GM23248 (cell line): ENCODE measurements at regions not wholly inside any gene's neighbourhood (a gene's known extent, or its start where the extent isn't known, plus 50 kb on each side); places are given as distances from the start of the nearest gene placed in this dataset.

Experiments used
- DNase-seq: peaks from one replicate; pipeline ENCODE4 v3.0.0-alpha.2; 2015
- H2AFZ ChIP-seq: fragments of 200-600 bp; sonication (generic); 2 replicates; pipeline ENCODE4 v1.6.1; 2016; ENCODE audit warnings: antibody characterized with exemption
- H3F3A ChIP-seq: fragments of 200-600 bp; sonication (generic); 2 replicates; pipeline ENCODE4 v1.6.1; 2016; ENCODE audit warnings: mild to moderate bottlenecking, antibody characterized with exemption, mixed run types; ENCODE audit not compliant: insufficient read depth
- H3K27ac ChIP-seq: fragments of 200-600 bp; sonication (generic); 2 replicates; pipeline ENCODE4 v1.5.1; 2016; ENCODE audit warnings: mild to moderate bottlenecking
- H3K27me3 ChIP-seq: fragments of 200-600 bp; sonication (generic); replicated peaks from 2 replicates; pipeline ENCODE4 v1.6.1; 2016; ENCODE audit warnings: mild to moderate bottlenecking; ENCODE audit not compliant: insufficient read depth
- H3K36me3 ChIP-seq: fragments of 200-600 bp; sonication (generic); 2 replicates; pipeline ENCODE4 v1.6.1; 2016; ENCODE audit warnings: low read depth, mild to moderate bottlenecking
- H3K4me1 ChIP-seq: fragments of 200-600 bp; sonication (generic); 2 replicates; pipeline ENCODE4 v1.6.1; 2016; ENCODE audit warnings: mild to moderate bottlenecking; ENCODE audit not compliant: insufficient read depth
- H3K4me2 ChIP-seq: fragments of 200-600 bp; sonication (generic); one replicate; pipeline ENCODE4 v1.6.1; 2016; ENCODE audit warnings: mild to moderate bottlenecking; ENCODE audit not compliant: unreplicated experiment
- H3K4me3 ChIP-seq: fragments of 200-600 bp; sonication (generic); 2 replicates; pipeline ENCODE4 v1.5.1; 2016; ENCODE audit warnings: mild to moderate bottlenecking
- H3K79me2 ChIP-seq: fragments of 200-600 bp; sonication (generic); 2 replicates; pipeline ENCODE4 v1.6.1; 2016; ENCODE audit warnings: mild to moderate bottlenecking; ENCODE audit not compliant: insufficient read depth
- H3K9ac ChIP-seq: fragments of 200-600 bp; sonication (generic); 2 replicates; pipeline ENCODE4 v1.6.1; 2016; ENCODE audit warnings: mild to moderate bottlenecking
- H3K9me2 ChIP-seq: fragments of 200-600 bp; sonication (generic); 2 replicates; pipeline ENCODE4 v1.6.1; 2016; ENCODE audit warnings: mixed run types, mild to moderate bottlenecking, moderate library complexity; ENCODE audit not compliant: insufficient read depth
- H3K9me3 ChIP-seq: fragments of 200-600 bp; sonication (generic); one replicate; pipeline ENCODE4 v1.6.1; 2017; ENCODE audit warnings: low read depth
- H4K20me1 ChIP-seq: fragments of 200-600 bp; sonication (generic); 2 replicates; pipeline ENCODE4 v1.6.0; 2016; ENCODE audit not compliant: insufficient read depth
- EZH2 ChIP-seq: fragments of 200-600 bp; sonication (generic); IDR thresholded peaks from 2 replicates; pipeline ENCODE4 v1.6.1; 2018; ENCODE audit warnings: antibody characterized with exemption, mild to moderate bottlenecking; ENCODE audit not compliant: insufficient read depth, poor library complexity, severe bottlenecking
- EZH2phosphoT487 ChIP-seq: fragments of 200-600 bp; sonication (generic); IDR thresholded peaks from 2 replicates; pipeline ENCODE4 v1.6.1; 2018; ENCODE audit warnings: antibody characterized with exemption, moderate library complexity, mild to moderate bottlenecking, low read depth; ENCODE audit not compliant: insufficient read depth
- WGBS, 2 experiments: methylation state at CpG; one replicate each; pipeline ENCODE4 v1.1.6; 2015 to 2017; ENCODE audit warnings: low lambda C conversion rate in 2 of 2, low coverage in 1 of 2; ENCODE audit errors: missing lambda C conversion rate in 2 of 2; 5-methylcytosine and 5-hydroxymethylcytosine counted together
- in situ Hi-C: fragments of 300-500 bp; cut with MboI; formaldehyde crosslinking; loops from 2 replicates; pipeline ENCODE4 v1.15.0; 2020

GRCh38 chr6:27767851-27768250 lies 144.3 kb downstream of the OR2B2 start:
- in situ Hi-C loops = no loop called here
- TF ChIP-seq EZH2phosphoT487 = no peak
- TF ChIP-seq EZH2 = no peak
- Histone ChIP-seq H3K36me3 (no peaks in the 10 kb centered on the region), H3K27me3 (no peaks in the 10 kb centered on the region; the same call in none of the 2 replicates), H3K27ac (no peak overlapping the region), H3K79me2 (no peaks in the 10 kb centered on the region), H3K9me2 (no peaks in the 10 kb centered on the region), H3K4me3 (no peak overlapping the region), H3K4me2 (no peak overlapping the region), H4K20me1 (no peaks in the 10 kb centered on the region), H3K9ac (no peak overlapping the region), H3K4me1 (no peaks in the 10 kb centered on the region), H3F3A (no peaks in the 10 kb centered on the region), H3K9me3 (no peaks in the 10 kb centered on the region), H2AFZ (no peak overlapping the region)
- DNase-seq = no peak
- WGBS, 2 experiments = 57 to 67% methylated on average over 1 of the region's 1 CpG

DNA sequence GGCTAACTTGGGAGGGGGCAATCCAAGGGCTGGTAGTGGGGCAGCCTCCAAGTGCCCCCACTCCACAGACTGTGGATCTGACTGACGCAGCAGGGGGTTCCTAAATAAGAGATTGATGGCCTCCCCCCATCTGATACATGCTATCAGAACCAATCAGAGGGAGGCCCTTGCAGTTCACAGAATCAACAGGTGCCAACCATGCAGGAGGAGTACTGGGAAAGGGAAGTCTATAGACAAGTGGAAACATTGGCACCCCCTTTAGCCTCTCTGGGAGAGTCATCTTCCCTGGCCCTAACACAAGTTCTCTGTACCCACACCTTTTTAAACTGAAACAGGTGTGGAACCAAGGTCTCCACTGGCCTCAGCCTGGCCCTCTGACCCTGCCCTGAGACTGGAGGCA lies 145.8 kb downstream of the OR2B2 start:
- H3K4me1 ChIP-seq = no peaks in the 10 kb centered on the region
- H3K9ac ChIP-seq = no peak overlapping the region
- TF ChIP-seq EZH2phosphoT487 (no peak), EZH2 (no peak)

DNA sequence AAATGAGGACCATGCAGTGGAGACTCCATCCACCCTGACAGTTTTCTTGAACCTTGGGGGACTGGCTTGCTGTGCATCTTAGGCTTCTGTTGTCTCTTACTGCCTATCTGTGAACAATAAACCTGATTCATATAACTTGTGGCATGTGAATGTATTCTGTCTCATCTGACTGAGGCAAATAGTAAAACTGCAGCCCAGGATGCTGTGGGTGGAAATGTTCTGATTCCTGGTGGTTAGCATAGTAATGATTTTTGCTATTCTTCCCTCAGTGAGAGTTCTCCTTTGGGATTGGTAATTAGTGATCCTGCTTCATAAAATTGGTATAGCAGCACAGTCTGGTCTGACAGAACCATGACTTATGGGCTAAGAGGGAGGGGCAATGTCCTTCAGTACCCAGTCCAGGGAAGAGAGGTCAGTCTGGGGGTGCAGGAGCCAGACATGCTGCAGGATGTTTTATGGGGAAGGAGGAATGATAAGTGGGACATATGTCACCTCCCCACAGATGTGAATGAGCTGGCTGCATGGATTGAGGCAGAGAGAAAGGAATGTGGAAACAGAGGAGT lies 147.1 kb downstream of the OR2B2 start:
- Histone ChIP-seq H4K20me1 (no peaks in the 10 kb centered on the region), H3K4me2 (no peak overlapping the region), H3K9me2 (no peaks in the 10 kb centered on the region), H2AFZ (no peak overlapping the region), H3K9me3 (no peaks in the 10 kb centered on the region), H3K27me3 (no peaks in the 10 kb centered on the region; the same call in 1 of the 2 replicates), H3K27ac (no peak overlapping the region), H3K36me3 (no peaks in the 10 kb centered on the region), H3F3A (no peaks in the 10 kb centered on the region), H3K9ac (no peak overlapping the region), H3K4me3 (no peak overlapping the region), H3K4me1 (no peaks in the 10 kb centered on the region), H3K79me2 (no peaks in the 10 kb centered on the region)
- TF ChIP-seq EZH2 = no peak
- no peak for TF ChIP-seq EZH2phosphoT487
- no peak for DNase-seq
- in situ Hi-C loops = no loop called here

More for the DNA sequence above, 145.8 kb downstream of the OR2B2 start:
- no peak overlapping the region for H3K4me2 ChIP-seq
- 40 to 60% methylated on average over 1 of the region's 1 CpG for WGBS, 2 experiments
- no peaks in the 10 kb centered on the region; the same call in none of the 2 replicates for H3K27me3 ChIP-seq
- H3K79me2 ChIP-seq = no peaks in the 10 kb centered on the region
- H3K36me3 ChIP-seq = no peaks in the 10 kb centered on the region
- no peak overlapping the region for H3K27ac ChIP-seq
- H3K4me3 ChIP-seq = no peak overlapping the region
- no peaks in the 10 kb centered on the region for H3K9me3 ChIP-seq
- no peaks in the 10 kb centered on the region for H4K20me1 ChIP-seq
- DNase-seq = no peak
- H3F3A ChIP-seq = no peaks in the 10 kb centered on the region
- in situ Hi-C loops = no loop called here
- H2AFZ ChIP-seq = no peak overlapping the region
- H3K9me2 ChIP-seq = no peaks in the 10 kb centered on the region

- no peak overlapping the region for H3K4me3 ChIP-seq
- no peak overlapping the region for H3K4me2 ChIP-seq
- no peaks in the 10 kb centered on the region for H3K9me3 ChIP-seq
- no peak overlapping the region for H3K27ac ChIP-seq
- H3K79me2 ChIP-seq = no peaks in the 10 kb centered on the region
- H2AFZ ChIP-seq = no peak overlapping the region
- no peaks in the 10 kb centered on the region; the same call in 1 of the 2 replicates for H3K27me3 ChIP-seq
- H3F3A ChIP-seq = no peaks in the 10 kb centered on the region
- H3K9me2 ChIP-seq = no peaks in the 10 kb centered on the region
- 42 to 46% methylated on average over 7 of the region's 7 CpGs for WGBS, 2 experiments
- H3K4me1 ChIP-seq = no peaks in the 10 kb centered on the region
- in situ Hi-C loops = no loop called here
- DNase-seq = peak; percentile 46
- TF ChIP-seq EZH2phosphoT487 = no peak
- no peak for TF ChIP-seq EZH2
- no peaks in the 10 kb centered on the region for H3K36me3 ChIP-seq
- no peak overlapping the region for H3K9ac ChIP-seq
- H4K20me1 ChIP-seq = no peaks in the 10 kb centered on the region
Observed at GRCh38 chr6:27761391-27761790, 150.8 kb downstream of the OR2B2 start.

GRCh38 chr6:27760464-27760863 lies 151.7 kb downstream of the OR2B2 start:
- no peak overlapping the region for H3K4me3 ChIP-seq
- no peak overlapping the region for H3K27ac ChIP-seq
- no peaks in the 10 kb centered on the region for H3K36me3 ChIP-seq
- no peaks in the 10 kb centered on the region for H3K4me1 ChIP-seq
- no peaks in the 10 kb centered on the region for H4K20me1 ChIP-seq
- no peak overlapping the region for H3K4me2 ChIP-seq
- H2AFZ ChIP-seq = no peak overlapping the region
- TF ChIP-seq EZH2phosphoT487 (no peak), EZH2 (no peak)
- no peaks in the 10 kb centered on the region for H3K79me2 ChIP-seq
- no peaks in the 10 kb centered on the region for H3K9me3 ChIP-seq
- no peaks in the 10 kb centered on the region for H3K9me2 ChIP-seq
- H3K27me3 ChIP-seq = no peaks in the 10 kb centered on the region
- no peaks in the 10 kb centered on the region for H3F3A ChIP-seq
- no peak overlapping the region for H3K9ac ChIP-seq
- in situ Hi-C loops = no loop called here
- WGBS, 2 experiments = 78 to 85% methylated on average over 2 of the region's 2 CpGs
- no peak for DNase-seq
